LNCaP clone FGC (cell line): ENCODE measurements at regions not wholly inside any gene's neighbourhood (a gene's known extent, or its start where the extent isn't known, plus 50 kb on each side); places are given as distances from the start of the nearest gene placed in this dataset.

ENCODE experiments used
- DNase-seq: peaks from one replicate; pipeline ENCODE4 v3.0.0-alpha.2; 2011; ENCODE audit warnings: low read depth
- H3K4me3 ChIP-seq: 2 replicates; pipeline ENCODE4 v1.5.1; 2011; ENCODE audit warnings: mild to moderate bottlenecking, low read depth, low read length, control low read depth
- TF ChIP-seq, protein P1 (sequence below): IDR thresholded peaks from 2 replicates; pipeline ENCODE4 v1.5.1; 2012; ENCODE audit warnings: mild to moderate bottlenecking; ENCODE audit not compliant: control insufficient read depth, insufficient read depth; ENCODE audit errors: extremely low read depth

DNA sequence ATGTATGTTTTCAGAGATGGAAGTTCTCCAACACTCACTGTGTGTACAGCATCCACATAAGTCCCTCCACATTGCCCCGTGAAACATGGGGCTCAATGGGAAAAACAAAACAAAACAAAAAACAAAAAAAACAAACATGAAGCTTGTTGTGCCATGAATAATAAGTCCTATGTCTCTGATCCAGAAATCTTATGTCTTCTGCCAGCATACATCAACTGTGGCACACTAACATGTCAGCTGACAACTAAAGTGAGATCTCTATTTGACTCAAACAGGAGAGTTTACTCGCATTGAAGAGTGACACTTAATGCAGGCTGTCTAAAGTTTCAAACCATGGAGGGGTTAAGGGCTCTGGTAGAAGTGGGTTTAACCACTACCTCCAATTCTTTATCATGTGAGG, 180.2 kb upstream of the ROBO1 start:
- H3K4me3 ChIP-seq: no peak overlapping the region
- no peak for DNase-seq
- TF ChIP-seq, protein P1, sequence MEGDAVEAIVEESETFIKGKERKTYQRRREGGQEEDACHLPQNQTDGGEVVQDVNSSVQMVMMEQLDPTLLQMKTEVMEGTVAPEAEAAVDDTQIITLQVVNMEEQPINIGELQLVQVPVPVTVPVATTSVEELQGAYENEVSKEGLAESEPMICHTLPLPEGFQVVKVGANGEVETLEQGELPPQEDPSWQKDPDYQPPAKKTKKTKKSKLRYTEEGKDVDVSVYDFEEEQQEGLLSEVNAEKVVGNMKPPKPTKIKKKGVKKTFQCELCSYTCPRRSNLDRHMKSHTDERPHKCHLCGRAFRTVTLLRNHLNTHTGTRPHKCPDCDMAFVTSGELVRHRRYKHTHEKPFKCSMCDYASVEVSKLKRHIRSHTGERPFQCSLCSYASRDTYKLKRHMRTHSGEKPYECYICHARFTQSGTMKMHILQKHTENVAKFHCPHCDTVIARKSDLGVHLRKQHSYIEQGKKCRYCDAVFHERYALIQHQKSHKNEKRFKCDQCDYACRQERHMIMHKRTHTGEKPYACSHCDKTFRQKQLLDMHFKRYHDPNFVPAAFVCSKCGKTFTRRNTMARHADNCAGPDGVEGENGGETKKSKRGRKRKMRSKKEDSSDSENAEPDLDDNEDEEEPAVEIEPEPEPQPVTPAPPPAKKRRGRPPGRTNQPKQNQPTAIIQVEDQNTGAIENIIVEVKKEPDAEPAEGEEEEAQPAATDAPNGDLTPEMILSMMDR: no peak

DNA sequence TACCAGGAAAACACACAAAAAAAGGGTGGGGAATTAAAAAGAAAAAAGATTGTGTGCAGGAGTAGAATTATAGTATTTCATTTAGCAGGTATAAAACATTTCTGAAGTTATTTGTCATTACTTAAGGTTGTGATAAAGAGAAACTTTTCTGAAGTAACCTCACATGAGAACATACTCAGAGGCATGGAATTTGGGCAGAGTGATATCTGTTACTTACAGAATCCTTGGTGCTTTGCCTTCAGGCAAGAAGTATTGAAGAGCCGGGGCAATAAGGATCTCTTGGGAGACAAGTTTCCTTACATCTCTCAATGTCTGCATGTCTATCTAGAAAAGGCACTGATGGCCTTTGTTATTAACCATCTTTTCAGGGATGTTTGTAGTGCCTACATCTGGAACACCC, 179.7 kb upstream of the ROBO1 start:
- H3K4me3 ChIP-seq: no peak overlapping the region
- DNase-seq: no peak
- TF ChIP-seq, protein P1: no peak

DNA sequence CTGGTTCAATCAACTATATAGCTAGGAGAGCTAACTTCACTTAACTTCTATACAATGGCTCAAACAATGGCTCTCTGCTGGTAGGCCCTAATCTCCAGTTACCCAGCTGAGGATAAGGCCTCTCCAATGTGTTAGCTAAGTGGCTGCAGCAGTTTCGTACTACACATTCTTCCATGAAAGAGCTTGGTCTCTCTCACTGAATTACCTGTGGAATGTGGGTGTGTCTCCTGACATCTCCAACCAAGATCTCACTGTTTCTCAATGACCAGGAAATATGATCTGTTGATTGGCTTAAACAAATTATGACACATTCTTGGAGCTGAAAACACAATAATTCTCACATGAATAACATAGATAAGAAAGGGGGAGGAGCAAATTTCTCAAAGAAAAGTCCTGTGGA, 169.8 kb upstream of the ROBO1 start:
- TF ChIP-seq, protein P1: no peak
- no peak for DNase-seq
- no peak overlapping the region for H3K4me3 ChIP-seq

DNA sequence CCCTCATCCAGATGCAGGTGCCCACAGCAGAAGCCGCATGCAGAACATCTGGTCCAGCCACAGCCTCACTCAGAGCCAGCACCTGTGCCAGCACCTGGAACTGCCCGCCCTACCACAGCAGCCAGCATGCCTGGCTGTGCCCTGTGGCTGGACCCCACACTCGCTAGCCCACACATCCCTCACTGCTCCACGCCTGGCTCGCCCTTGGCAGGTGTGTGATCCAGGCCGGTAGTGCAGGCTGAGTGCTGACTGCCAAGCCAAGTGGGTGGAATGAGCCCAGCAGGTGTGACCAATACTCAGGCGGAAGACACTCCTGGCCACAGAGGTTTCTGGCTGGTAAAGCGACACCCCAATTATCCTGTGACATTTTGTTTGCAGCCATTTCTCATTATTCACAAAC, 162.4 kb upstream of the ROBO1 start:
- TF ChIP-seq, protein P1: no peak
- no peak overlapping the region for H3K4me3 ChIP-seq
- no peak for DNase-seq

DNA sequence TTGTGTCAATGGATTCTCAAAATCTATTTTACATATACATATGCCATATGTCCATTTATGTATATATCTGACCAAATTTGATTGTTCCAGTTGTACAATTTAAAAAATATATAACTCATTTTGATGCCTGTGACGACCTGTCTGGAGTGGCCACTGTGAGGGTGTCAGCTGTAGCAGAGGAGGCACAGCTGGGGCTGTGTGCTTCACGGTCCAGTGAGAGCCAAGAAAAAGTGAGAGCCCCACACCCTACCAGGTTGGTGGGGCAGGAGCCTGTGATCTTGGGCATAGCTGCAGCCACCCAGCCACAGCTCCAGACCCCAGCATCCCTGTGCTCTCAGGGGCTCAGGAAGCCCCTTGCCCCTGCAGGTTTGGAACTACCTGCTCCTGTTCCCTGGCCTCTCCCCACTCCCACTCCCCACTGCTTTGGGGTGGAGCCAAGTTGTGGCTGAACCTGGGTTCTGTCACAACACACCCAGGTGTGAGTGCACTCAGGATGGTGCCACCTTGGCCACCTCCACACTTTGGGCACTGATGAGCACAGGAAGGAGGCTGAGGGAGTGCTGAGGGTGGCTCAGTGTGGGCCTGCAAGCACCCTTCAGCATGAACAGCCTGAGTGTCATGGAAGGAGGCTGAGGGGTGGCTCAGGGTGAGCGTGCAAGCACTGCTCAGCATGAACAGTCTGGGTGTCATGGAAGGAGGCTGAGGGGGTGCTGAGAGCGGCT, 161.1 kb upstream of the ROBO1 start:
- DNase-seq: no peak
- TF ChIP-seq, protein P1: no peak
- no peak overlapping the region for H3K4me3 ChIP-seq

DNA sequence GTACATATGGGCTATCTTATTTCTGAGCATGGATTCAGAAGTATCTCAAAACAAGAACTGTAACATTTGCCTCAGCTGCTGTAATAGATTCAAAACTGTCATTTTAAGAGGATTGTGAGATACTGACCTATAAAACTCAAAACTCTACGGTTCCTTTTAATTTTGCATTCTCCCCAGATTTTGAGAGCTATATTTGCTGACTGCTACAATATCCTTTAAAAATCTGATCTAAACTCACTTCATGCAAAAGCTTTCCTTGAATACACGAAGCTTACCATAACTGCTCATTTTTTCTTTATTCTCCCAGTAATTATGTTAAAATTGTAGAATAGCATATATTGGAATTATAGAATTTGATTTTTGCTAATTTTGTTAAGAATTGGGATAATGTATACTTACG, 158.7 kb upstream of the ROBO1 start:
- no peak overlapping the region for H3K4me3 ChIP-seq
- no peak for DNase-seq
- TF ChIP-seq, protein P1: no peak

DNA sequence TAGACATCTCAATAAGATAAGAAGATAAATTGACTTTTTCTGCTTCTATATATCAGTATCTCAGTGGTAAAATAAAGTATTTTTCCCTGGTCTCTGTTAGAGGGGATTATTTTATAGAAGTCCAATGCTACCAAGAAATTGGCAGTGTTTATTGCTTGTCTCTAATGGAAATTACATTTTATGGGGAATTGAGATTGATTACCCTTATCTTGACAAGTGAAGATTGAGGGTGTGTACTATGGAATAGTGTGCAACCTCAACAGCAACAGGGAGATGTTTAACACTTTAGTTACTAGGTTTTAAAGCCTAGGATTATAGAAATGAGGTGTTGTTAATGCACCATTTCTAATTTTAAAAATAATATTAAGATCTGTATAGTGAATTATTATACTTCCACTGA, 154.8 kb upstream of the ROBO1 start:
- no peak overlapping the region for H3K4me3 ChIP-seq
- no peak for DNase-seq
- TF ChIP-seq, protein P1: no peak
